Neural crest cell (in vitro differentiated cells): ENCODE measurements at regions not wholly inside any gene's neighbourhood (a gene's known extent, or its start where the extent isn't known, plus 50 kb on each side); places are given as distances from the start of the nearest gene placed in this dataset.

Source experiments
- DNase-seq: peaks from one replicate; pipeline ENCODE4 v3.0.0; 2021; ENCODE audit warnings: low read depth, mixed read lengths, low spot score
- H3K27ac Mint-ChIP-seq: one replicate; pipeline ENCODE4 v1.8.0; 2021; ENCODE audit warnings: mild to moderate bottlenecking, mixed read lengths; ENCODE audit not compliant: unreplicated experiment
- H3K27me3 Mint-ChIP-seq: 2 replicates; pipeline ENCODE4 v1.8.0; 2021; ENCODE audit warnings: low read depth, mild to moderate bottlenecking, mixed read lengths
- H3K36me3 Mint-ChIP-seq: 2 replicates; pipeline ENCODE4 v1.8.0; 2021; ENCODE audit warnings: low read depth, mild to moderate bottlenecking, mixed read lengths
- H3K4me1 Mint-ChIP-seq: 2 replicates; pipeline ENCODE4 v1.8.0; 2021; ENCODE audit warnings: mixed read lengths
- H3K4me3 Mint-ChIP-seq: one replicate; pipeline ENCODE4 v1.8.0; 2021; ENCODE audit warnings: mild to moderate bottlenecking, mixed read lengths
- H3K9me3 Mint-ChIP-seq: 2 replicates; pipeline ENCODE4 v1.8.0; 2021; ENCODE audit warnings: mixed read lengths
- CTCF ChIP-seq: fragments of 200-600 bp; sonication (generic); conservative IDR thresholded peaks from 2 replicates; pipeline ENCODE4 v1.5.0; 2021; ENCODE audit warnings: antibody characterized with exemption, mild to moderate bottlenecking

- no peaks in the 10 kb centered on the region for H3K27me3 Mint-ChIP-seq
- no peak for DNase-seq
- no peaks in the 10 kb centered on the region for H3K9me3 Mint-ChIP-seq
- no peak overlapping the region for H3K27ac Mint-ChIP-seq
- no peaks in the 10 kb centered on the region for H3K4me1 Mint-ChIP-seq
- no peaks in the 10 kb centered on the region for H3K36me3 Mint-ChIP-seq
- no peak overlapping the region for H3K4me3 Mint-ChIP-seq
- no peak for TF ChIP-seq CTCF
Observed at GRCh38 chr6:103255132-103255531, 1604.6 kb downstream of the HACE1 start.

- H3K9me3 Mint-ChIP-seq = peaks cover 16% of the 10 kb centered on the region
- no peak for TF ChIP-seq CTCF
- no peak overlapping the region for H3K27ac Mint-ChIP-seq
- no peak for DNase-seq
- H3K4me3 Mint-ChIP-seq = no peak overlapping the region
- no peaks in the 10 kb centered on the region for H3K36me3 Mint-ChIP-seq
- no peaks in the 10 kb centered on the region for H3K27me3 Mint-ChIP-seq
- H3K4me1 Mint-ChIP-seq = peaks cover 5% of the 10 kb centered on the region
Observed at GRCh38 chr6:103236923-103237322, 1622.8 kb downstream of the HACE1 start.

DNA sequence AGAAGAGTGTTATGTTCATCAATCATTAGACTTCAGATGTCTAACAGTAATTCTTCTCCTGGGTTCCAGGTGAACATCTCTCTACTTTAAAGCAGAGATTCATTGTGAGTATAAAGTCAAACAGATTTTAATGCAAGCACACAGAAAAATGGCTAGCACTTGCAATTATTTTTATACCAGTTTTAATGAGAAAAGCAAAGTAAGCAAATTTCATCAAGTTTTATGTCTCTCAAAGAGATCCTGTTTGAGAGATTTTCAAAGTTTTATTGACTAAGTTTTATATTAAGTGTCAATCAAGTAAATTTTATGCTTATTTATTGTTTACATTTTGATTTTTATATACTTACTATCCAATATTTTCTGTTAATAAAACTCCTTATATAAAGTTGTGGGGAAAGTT lies 1628.5 kb downstream of the HACE1 start:
- peaks cover 5% of the 10 kb centered on the region for H3K9me3 Mint-ChIP-seq
- no peak for DNase-seq
- no peak overlapping the region for H3K27ac Mint-ChIP-seq
- peaks cover 8% of the 10 kb centered on the region for H3K36me3 Mint-ChIP-seq
- H3K27me3 Mint-ChIP-seq = no peaks in the 10 kb centered on the region
- no peak for TF ChIP-seq CTCF
- no peaks in the 10 kb centered on the region for H3K4me1 Mint-ChIP-seq
- H3K4me3 Mint-ChIP-seq = no peak overlapping the region

- Mint-ChIP-seq H3K36me3 (no peaks in the 10 kb centered on the region), H3K27me3 (peaks cover 3% of the 10 kb centered on the region), H3K4me1 (no peaks in the 10 kb centered on the region), H3K27ac (no peak overlapping the region), H3K4me3 (no peak overlapping the region), H3K9me3 (no peaks in the 10 kb centered on the region)
- no peak for TF ChIP-seq CTCF
- no peak for DNase-seq
Observed at GRCh38 chr6:103215847-103216246, 1643.9 kb downstream of the HACE1 start.

GRCh38 chr6:103210686-103211085 lies 1649.0 kb downstream of the HACE1 start:
- no peak for TF ChIP-seq CTCF
- DNase-seq = no peak
- H3K4me1 Mint-ChIP-seq = no peaks in the 10 kb centered on the region
- no peak overlapping the region for H3K27ac Mint-ChIP-seq
- H3K4me3 Mint-ChIP-seq = no peak overlapping the region
- peaks cover 3% of the 10 kb centered on the region for H3K27me3 Mint-ChIP-seq
- H3K9me3 Mint-ChIP-seq = no peaks in the 10 kb centered on the region
- H3K36me3 Mint-ChIP-seq = no peaks in the 10 kb centered on the region

- no peak for DNase-seq
- Mint-ChIP-seq H3K4me3 (no peak overlapping the region), H3K27ac (no peak overlapping the region), H3K27me3 (no peaks in the 10 kb centered on the region), H3K4me1 (no peaks in the 10 kb centered on the region), H3K9me3 (peaks cover 2% of the 10 kb centered on the region), H3K36me3 (no peaks in the 10 kb centered on the region)
- no peak for TF ChIP-seq CTCF
Observed at GRCh38 chr6:103198386-103198785, 1661.3 kb downstream of the HACE1 start.
